IMR-90 (cell line): ENCODE measurements at regions not wholly inside any gene's neighbourhood (a gene's known extent, or its start where the extent isn't known, plus 50 kb on each side); places are given as distances from the start of the nearest gene placed in this dataset.

Source experiments
- ATAC-seq: fragments of 200-7000 bp; cut with Tn5 transposase; 2 replicates; pipeline ENCODE4 v1.9.1; 2020; ENCODE audit warnings: low read depth, mild to moderate bottlenecking, moderate library complexity
- BruUV-seq: library from RNA; stranded (reverse); fragments of 400-500 nt; replicated peaks from 2 replicates; lab custom pipeline; 2021; lab: Mats Ljungman, UMichigan
- CTCF ChIA-PET: fragments of 300-600 bp; formaldehyde crosslinking; extraction: SDS; loops from one replicate; lab custom pipeline; 2021; ENCODE audit warnings: antibody characterized with exemption; lab: Yijun Ruan, JAX
- POLR2A ChIA-PET: fragments of 300-600 bp; sonication (Branson Sonifier 250); formaldehyde crosslinking; loops from one replicate; lab custom pipeline; 2022; ENCODE audit warnings: antibody characterized with exemption; ENCODE audit not compliant: unreplicated experiment; lab: Charles Lee
- DNase-seq: peaks from one replicate; pipeline ENCODE4 v3.0.0; 2013
- H2AFZ ChIP-seq: replicated peaks from 2 replicates; pipeline ENCODE3; 2013; ENCODE audit warnings: low read length, mild to moderate bottlenecking; ENCODE audit not compliant: poor library complexity
- H2AK5ac ChIP-seq: 2 replicates; pipeline ENCODE4 v1.6.1; 2013; ENCODE audit warnings: low read depth, low read length, inconsistent platforms
- H2AK9ac ChIP-seq: replicated peaks from 2 replicates; pipeline ENCODE3; 2013; ENCODE audit warnings: mild to moderate bottlenecking, low read depth, low read length, moderate library complexity; ENCODE audit not compliant: poor library complexity
- H2BK120ac ChIP-seq: 2 replicates; pipeline ENCODE4 v1.6.1; 2013; ENCODE audit warnings: low read depth, low read length, inconsistent platforms
- H2BK15ac ChIP-seq: 3 replicates; pipeline ENCODE4 v1.6.1; 2013; ENCODE audit warnings: low read depth, low read length, inconsistent platforms
- H2BK20ac ChIP-seq: 2 replicates; pipeline ENCODE4 v1.6.1; 2013; ENCODE audit warnings: low read depth, mild to moderate bottlenecking, inconsistent platforms, low read length, moderate library complexity
- H2BK5ac ChIP-seq: 2 replicates; pipeline ENCODE4 v1.6.1; 2013; ENCODE audit warnings: mild to moderate bottlenecking, low read depth, low read length, inconsistent platforms; ENCODE audit not compliant: poor library complexity, severe bottlenecking
- H3K14ac ChIP-seq: replicated peaks from 2 replicates; pipeline ENCODE4 v1.6.1; 2013; ENCODE audit warnings: low read depth, low read length, inconsistent platforms
- H3K18ac ChIP-seq: 2 replicates; pipeline ENCODE4 v1.6.1; 2013; ENCODE audit warnings: low read depth, low read length, control low read depth
- H3K23ac ChIP-seq: 2 replicates; pipeline ENCODE4 v1.6.1; 2013; ENCODE audit warnings: low read depth, low read length, inconsistent platforms
- H3K27ac ChIP-seq: 2 replicates; pipeline ENCODE4 v1.5.1; 2013; ENCODE audit warnings: mild to moderate bottlenecking, control low read depth, low read length; ENCODE audit not compliant: insufficient read depth
- H3K27me3 ChIP-seq: 2 replicates; pipeline ENCODE4 v1.6.1; 2013; ENCODE audit warnings: low read length; ENCODE audit not compliant: control insufficient read depth, insufficient read depth
- H3K36me3 ChIP-seq: 2 replicates; pipeline ENCODE4 v1.6.1; 2013; ENCODE audit warnings: low read length, mixed read lengths; ENCODE audit not compliant: control insufficient read depth, insufficient read depth
- H3K4ac ChIP-seq: 2 replicates; pipeline ENCODE4 v1.6.1; 2013; ENCODE audit warnings: low read depth, low read length, inconsistent platforms
- H3K4me1 ChIP-seq: 2 replicates; pipeline ENCODE4 v1.6.1; 2013; ENCODE audit warnings: low read length, mixed read lengths; ENCODE audit not compliant: control insufficient read depth, insufficient read depth
- H3K4me2 ChIP-seq: 2 replicates; pipeline ENCODE4 v1.6.1; 2013; ENCODE audit warnings: low read depth, mild to moderate bottlenecking, control low read depth, low read length, moderate library complexity
- H3K4me3 ChIP-seq: 2 replicates; pipeline ENCODE4 v1.5.1; 2013; ENCODE audit warnings: low read depth, mild to moderate bottlenecking, control low read depth, low read length, moderate library complexity; ENCODE audit not compliant: insufficient read depth
- H3K56ac ChIP-seq: 2 replicates; pipeline ENCODE4 v1.6.1; 2013; ENCODE audit warnings: low read length, inconsistent platforms; ENCODE audit not compliant: insufficient read depth; ENCODE audit errors: extremely low read depth
- H3K79me1 ChIP-seq, 2 experiments: 2 replicates each; pipeline ENCODE4 v1.6.1; 2013; ENCODE audit warnings: low read length in 2 of 2, inconsistent platforms in 1 of 2, low read depth in 1 of 2
- H3K9ac ChIP-seq: 2 replicates; pipeline ENCODE4 v1.6.1; 2013; ENCODE audit warnings: low read depth, low read length, control low read depth
- H3K9me1 ChIP-seq: 2 replicates; pipeline ENCODE4 v1.6.1; 2013; ENCODE audit warnings: low read length, inconsistent platforms; ENCODE audit not compliant: insufficient read depth
- H3K9me3 ChIP-seq: 2 replicates; pipeline ENCODE4 v1.6.1; 2013; ENCODE audit warnings: low read length; ENCODE audit not compliant: control insufficient read depth, insufficient read depth
- H4K20me1 ChIP-seq: 2 replicates; pipeline ENCODE4 v1.6.1; 2013; ENCODE audit warnings: low read length, inconsistent platforms; ENCODE audit not compliant: insufficient read depth
- H4K5ac ChIP-seq: 2 replicates; pipeline ENCODE4 v1.6.1; 2013; ENCODE audit warnings: mild to moderate bottlenecking, low read depth, low read length, control low read depth
- H4K8ac ChIP-seq, 2 experiments: 2 replicates each; pipeline ENCODE4 v1.6.1; 2013; ENCODE audit warnings: low read depth in 2 of 2, low read length in 2 of 2, control low read depth in 1 of 2, inconsistent platforms in 1 of 2
- H4K91ac ChIP-seq: 2 replicates; pipeline ENCODE4 v1.6.1; 2013; ENCODE audit warnings: low read depth, low read length, inconsistent platforms; ENCODE audit not compliant: insufficient read depth
- BHLHE40 ChIP-seq: fragments of 150-350 bp; IDR thresholded peaks from 2 replicates; pipeline ENCODE4 v1.6.1; 2016; ENCODE audit warnings: mild to moderate bottlenecking, low read depth, low read length
- CEBPB ChIP-seq: IDR thresholded peaks from 2 replicates; pipeline ENCODE4 v1.6.1; 2012; ENCODE audit warnings: low read depth, low read length, improper control_type of control experiment
- CHD1 ChIP-seq: IDR thresholded peaks from 2 replicates; pipeline ENCODE4 v1.6.1; 2012; ENCODE audit warnings: low read depth, low read length, improper control_type of control experiment
- FOS ChIP-seq: fragments of 150-350 bp; IDR thresholded peaks from 2 replicates; pipeline ENCODE4 v1.6.1; 2016; ENCODE audit warnings: low read depth, low read length
- MAFK ChIP-seq: IDR thresholded peaks from 2 replicates; pipeline ENCODE4 v1.6.1; 2012; ENCODE audit warnings: low read depth, low read length, improper control_type of control experiment
- MAZ ChIP-seq: IDR thresholded peaks from 2 replicates; pipeline ENCODE4 v1.6.1; 2012; ENCODE audit warnings: low read depth, mild to moderate bottlenecking, low read length, improper control_type of control experiment, moderate library complexity, borderline replicate concordance
- MXI1 ChIP-seq: IDR thresholded peaks from 2 replicates; pipeline ENCODE4 v1.6.1; 2012; ENCODE audit warnings: low read depth, mild to moderate bottlenecking, low read length, moderate library complexity, borderline replicate concordance
- NFE2L2 ChIP-seq: fragments of 150-350 bp; IDR thresholded peaks from 2 replicates; pipeline ENCODE4 v1.6.1; 2016; ENCODE audit warnings: low read depth, mild to moderate bottlenecking, low read length
- POLR2A ChIP-seq: IDR thresholded peaks from 2 replicates; pipeline ENCODE4 v1.6.1; 2012; ENCODE audit warnings: mild to moderate bottlenecking, low read depth, low read length
- RAD21 ChIP-seq: IDR thresholded peaks from 2 replicates; pipeline ENCODE4 v1.6.1; 2012; ENCODE audit warnings: low read length, improper control_type of control experiment
- RCOR1 ChIP-seq: IDR thresholded peaks from 2 replicates; pipeline ENCODE4 v1.6.1; 2012; ENCODE audit warnings: mild to moderate bottlenecking, low read length, improper control_type of control experiment; ENCODE audit not compliant: insufficient replicate concordance
- RFX5 ChIP-seq: IDR thresholded peaks from 2 replicates; pipeline ENCODE4 v1.8.0; 2012; ENCODE audit warnings: low read depth, mild to moderate bottlenecking, low read length, moderate library complexity
- SMC3 ChIP-seq: fragments of 150-350 bp; IDR thresholded peaks from 2 replicates; pipeline ENCODE4 v1.6.1; 2016; ENCODE audit warnings: low read depth, mild to moderate bottlenecking, antibody characterized with exemption, low read length, moderate library complexity
- WGBS, 2 experiments: methylation state at CpG; one replicate each; pipeline versions ENCODE4 v1.1.5 to v1.1.7; 2013; ENCODE audit warnings: missing lambda C conversion rate in 2 of 2; ENCODE audit not compliant: insufficient read length in 1 of 2; ENCODE audit errors: extremely low coverage in 2 of 2; 5-methylcytosine and 5-hydroxymethylcytosine counted together
- dilution Hi-C: fragments of 300-500 bp; cut with HindIII; formaldehyde crosslinking; loops from one replicate; pipeline ENCODE4 v1.14.3; 2018; ENCODE audit warnings: low sequenced_read_pairs; ENCODE audit not compliant: unreplicated experiment
- in situ Hi-C: fragments of 300-500 bp; cut with MboI; formaldehyde crosslinking; loops from 3 replicates; pipeline ENCODE4 v1.14.3; 2019; ENCODE audit warnings: low sequenced_read_pairs, inconsistent platforms, mixed read lengths
- intact Hi-C: fragments of 100-400 bp; cut with micrococcal nuclease; formaldehyde crosslinking; loops from 2 replicates; pipeline ENCODE4 v1.10.0; 2022
- TF ChIP-seq, protein P1 (sequence below): fragments of 150-350 bp; IDR thresholded peaks from 2 replicates; pipeline ENCODE4 v1.6.1; 2016; ENCODE audit warnings: low read depth, mild to moderate bottlenecking, low read length, moderate library complexity, borderline replicate concordance
- TF ChIP-seq, protein P2 (sequence below): conservative IDR thresholded peaks from 2 replicates; pipeline ENCODE4 v1.5.1; 2012; ENCODE audit warnings: mild to moderate bottlenecking, low read depth, low read length, improper control_type of control experiment
- TF ChIP-seq, protein P3 (sequence below): fragments of 150-350 bp; IDR thresholded peaks from 2 replicates; pipeline ENCODE4 v1.6.1; 2017; ENCODE audit warnings: mild to moderate bottlenecking, antibody characterized with exemption, low read length, low read depth

DNA sequence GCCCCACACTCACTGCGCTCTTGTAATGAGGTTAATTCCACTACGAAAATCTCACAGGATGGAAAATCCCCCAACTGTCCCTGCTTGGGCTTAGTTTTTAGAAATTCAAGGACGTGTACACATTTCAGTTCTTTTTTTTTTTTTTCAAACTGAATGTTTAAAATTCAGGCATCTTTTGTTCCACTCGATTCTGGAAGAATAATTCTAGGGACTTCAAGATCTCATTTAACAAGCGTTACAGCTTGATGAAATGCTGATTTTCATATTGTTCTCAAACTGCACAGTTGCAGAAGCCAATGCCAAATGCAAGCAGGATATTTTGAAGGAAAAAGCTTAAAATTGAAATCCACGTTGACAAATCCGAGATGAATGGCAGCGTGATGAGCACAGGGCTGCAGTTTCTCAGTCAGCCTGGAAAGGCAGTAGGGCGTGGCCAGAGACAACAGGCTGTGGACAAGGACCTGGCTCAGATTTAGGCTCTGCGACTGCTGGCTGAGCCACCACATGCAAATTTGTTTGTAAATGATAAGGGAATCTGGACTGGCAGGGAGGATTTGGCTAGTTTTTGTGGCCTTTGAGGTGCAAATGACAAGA is 128.1 kb upstream of the MYCN start:
- H2BK15ac ChIP-seq: no peak overlapping the region
- ATAC-seq: no peak
- intact Hi-C loops: no loop called here

More for the DNA sequence above, 128.1 kb upstream of the MYCN start:
- H3K36me3 ChIP-seq: no peaks in the 10 kb centered on the region
- H3K79me1 ChIP-seq: no peaks in the 10 kb centered on the region
- H2BK5ac ChIP-seq: no peak overlapping the region
- WGBS, 2 experiments: 47% methylated on average over 3 of the region's 10 CpGs; no CpG with 5 or more reads in 1 of the 2 experiments
- CTCF ChIA-PET: no interaction called here
- H3K9me1 ChIP-seq: no peaks in the 10 kb centered on the region
- no peak overlapping the region for H3K4me2 ChIP-seq
- H3K9ac ChIP-seq: no peak overlapping the region
- POLR2A ChIA-PET: no interaction called here
- no peak overlapping the region for H4K91ac ChIP-seq
- no peaks in the 10 kb centered on the region for H3K27me3 ChIP-seq
- no peak overlapping the region for H4K5ac ChIP-seq
- H3K4me3 ChIP-seq: no peak overlapping the region
- TF ChIP-seq POLR2A: no peak
- no peak for TF ChIP-seq NFE2L2
- TF ChIP-seq RFX5: no peak
- no peak for TF ChIP-seq CEBPB
- no peak for TF ChIP-seq RCOR1
- TF ChIP-seq, protein P1, sequence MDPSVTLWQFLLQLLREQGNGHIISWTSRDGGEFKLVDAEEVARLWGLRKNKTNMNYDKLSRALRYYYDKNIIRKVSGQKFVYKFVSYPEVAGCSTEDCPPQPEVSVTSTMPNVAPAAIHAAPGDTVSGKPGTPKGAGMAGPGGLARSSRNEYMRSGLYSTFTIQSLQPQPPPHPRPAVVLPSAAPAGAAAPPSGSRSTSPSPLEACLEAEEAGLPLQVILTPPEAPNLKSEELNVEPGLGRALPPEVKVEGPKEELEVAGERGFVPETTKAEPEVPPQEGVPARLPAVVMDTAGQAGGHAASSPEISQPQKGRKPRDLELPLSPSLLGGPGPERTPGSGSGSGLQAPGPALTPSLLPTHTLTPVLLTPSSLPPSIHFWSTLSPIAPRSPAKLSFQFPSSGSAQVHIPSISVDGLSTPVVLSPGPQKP: no peak
- no peak for TF ChIP-seq MAFK
- TF ChIP-seq MXI1: no peak
- TF ChIP-seq, protein P2, sequence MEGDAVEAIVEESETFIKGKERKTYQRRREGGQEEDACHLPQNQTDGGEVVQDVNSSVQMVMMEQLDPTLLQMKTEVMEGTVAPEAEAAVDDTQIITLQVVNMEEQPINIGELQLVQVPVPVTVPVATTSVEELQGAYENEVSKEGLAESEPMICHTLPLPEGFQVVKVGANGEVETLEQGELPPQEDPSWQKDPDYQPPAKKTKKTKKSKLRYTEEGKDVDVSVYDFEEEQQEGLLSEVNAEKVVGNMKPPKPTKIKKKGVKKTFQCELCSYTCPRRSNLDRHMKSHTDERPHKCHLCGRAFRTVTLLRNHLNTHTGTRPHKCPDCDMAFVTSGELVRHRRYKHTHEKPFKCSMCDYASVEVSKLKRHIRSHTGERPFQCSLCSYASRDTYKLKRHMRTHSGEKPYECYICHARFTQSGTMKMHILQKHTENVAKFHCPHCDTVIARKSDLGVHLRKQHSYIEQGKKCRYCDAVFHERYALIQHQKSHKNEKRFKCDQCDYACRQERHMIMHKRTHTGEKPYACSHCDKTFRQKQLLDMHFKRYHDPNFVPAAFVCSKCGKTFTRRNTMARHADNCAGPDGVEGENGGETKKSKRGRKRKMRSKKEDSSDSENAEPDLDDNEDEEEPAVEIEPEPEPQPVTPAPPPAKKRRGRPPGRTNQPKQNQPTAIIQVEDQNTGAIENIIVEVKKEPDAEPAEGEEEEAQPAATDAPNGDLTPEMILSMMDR: no peak
- TF ChIP-seq, protein P3, sequence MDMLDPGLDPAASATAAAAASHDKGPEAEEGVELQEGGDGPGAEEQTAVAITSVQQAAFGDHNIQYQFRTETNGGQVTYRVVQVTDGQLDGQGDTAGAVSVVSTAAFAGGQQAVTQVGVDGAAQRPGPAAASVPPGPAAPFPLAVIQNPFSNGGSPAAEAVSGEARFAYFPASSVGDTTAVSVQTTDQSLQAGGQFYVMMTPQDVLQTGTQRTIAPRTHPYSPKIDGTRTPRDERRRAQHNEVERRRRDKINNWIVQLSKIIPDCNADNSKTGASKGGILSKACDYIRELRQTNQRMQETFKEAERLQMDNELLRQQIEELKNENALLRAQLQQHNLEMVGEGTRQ: no peak
- no peak for TF ChIP-seq CHD1
- no peak for TF ChIP-seq FOS
- no peak for TF ChIP-seq RAD21
- no peak for TF ChIP-seq MAZ
- no peak for TF ChIP-seq BHLHE40
- no peak for TF ChIP-seq SMC3
- dilution Hi-C loops: no loop called here
- no peaks in the 10 kb centered on the region for H4K20me1 ChIP-seq
- H3K4me1 ChIP-seq: no peaks in the 10 kb centered on the region
- no peak overlapping the region for H3K23ac ChIP-seq
- H2AK9ac ChIP-seq: no peak overlapping the region
- no peak overlapping the region for H3K56ac ChIP-seq
- H2AK5ac ChIP-seq: no peak overlapping the region
- H2BK120ac ChIP-seq: no peak overlapping the region
- H3K4ac ChIP-seq: no peak overlapping the region
- no TSS peak for BruUV-seq
- no peak overlapping the region for H2AFZ ChIP-seq
- no peak overlapping the region for H3K14ac ChIP-seq
- H2BK20ac ChIP-seq: no peak overlapping the region
- no peak overlapping the region for H4K8ac ChIP-seq
- no peak overlapping the region for H3K27ac ChIP-seq
- peaks cover 42% of the 10 kb centered on the region for H3K9me3 ChIP-seq
- H3K18ac ChIP-seq: no peak overlapping the region
- in situ Hi-C loops: no loop called here
- DNase-seq: no peak
